HCT116 (cell line): ENCODE measurements at regions not wholly inside any gene's neighbourhood (a gene's known extent, or its start where the extent isn't known, plus 50 kb on each side); places are given as distances from the start of the nearest gene placed in this dataset.

ENCODE experiments used
- ATAC-seq: fragments of 200-7000 bp; cut with Tn5 transposase; 2 replicates; pipeline ENCODE4 v1.9.1; 2020; ENCODE audit warnings: mild to moderate bottlenecking, moderate library complexity
- BruUV-seq: library from RNA; stranded (reverse); fragments of 400-500 nt; replicated peaks from 2 replicates; lab custom pipeline; 2021; lab: Mats Ljungman, UMichigan
- CTCF ChIA-PET: fragments of 300-600 bp; sonication (Branson Sonifier 250); formaldehyde crosslinking; loops from one replicate; lab custom pipeline; 2021; ENCODE audit warnings: antibody characterized with exemption; lab: Charles Lee
- POLR2A ChIA-PET: fragments of 300-600, 350-600 bp; sonication (Branson Sonifier 250); formaldehyde crosslinking; loops from one replicate; lab custom pipeline; 2021; ENCODE audit warnings: antibody characterized with exemption; lab: Charles Lee
- RAD21 ChIA-PET, 2 experiments: fragments of 300-600 bp; sonication (Branson Sonifier 250); formaldehyde crosslinking; loops; one replicate each; lab custom pipeline; 2023; ENCODE audit warnings: low total read pairs in 2 of 2; ENCODE audit not compliant: uncharacterized antibody in 2 of 2, unreplicated experiment in 2 of 2, low non-redundant PET in 1 of 2; lab: Charles Lee
- DNase-seq: peaks from one replicate; pipeline ENCODE4 v3.0.0-alpha.2; 2010; ENCODE audit warnings: low read depth, low spot score
- H2AFZ ChIP-seq: fragments of 200-600 bp; shearing (Covaris generic), sonication (generic); 2 replicates; pipeline ENCODE4 v1.6.1; 2017; ENCODE audit warnings: low read depth, mixed run types, mixed read lengths, antibody characterized with exemption, low read length; ENCODE audit not compliant: poor library complexity, severe bottlenecking
- H3K27ac ChIP-seq: 2 replicates; pipeline ENCODE4 v1.5.1; 2012; ENCODE audit warnings: low read depth, low read length
- H3K27me3 ChIP-seq: fragments of 200-600 bp; sonication (generic); 2 replicates; pipeline ENCODE4 v1.6.1; 2016; ENCODE audit warnings: mixed run types, low read length, mixed read lengths; ENCODE audit not compliant: insufficient read depth
- H3K36me3 ChIP-seq, 2 experiments: fragments of 200-500 bp in 1 of 2; fragments of 200-600 bp in 1 of 2; sonication (Bioruptor generic) in 1 of 2; sonication (generic) in 1 of 2; 2 replicates each; pipeline versions ENCODE4 v1.5.1 to v1.6.1; 2014 to 2016; ENCODE audit warnings: low read length in 2 of 2, inconsistent platforms in 1 of 2, mixed read lengths in 1 of 2, mixed run types in 1 of 2; ENCODE audit not compliant: insufficient read depth in 2 of 2, control insufficient read depth in 1 of 2
- H3K4me1 ChIP-seq, 2 experiments: fragments of 200-600 bp in 1 of 2; sonication (generic) in 1 of 2; 2 replicates each; pipeline versions ENCODE4 v1.5.1 to v1.6.1; 2012 to 2017; ENCODE audit warnings: low read length in 2 of 2, inconsistent platforms in 1 of 2, mild to moderate bottlenecking in 1 of 2, mixed read lengths in 1 of 2, mixed run types in 1 of 2, moderate library complexity in 1 of 2; ENCODE audit not compliant: insufficient read depth in 2 of 2, control insufficient read depth in 1 of 2
- H3K4me2 ChIP-seq: fragments of 200-600 bp; sonication (generic); 2 replicates; pipeline ENCODE4 v1.6.1; 2017; ENCODE audit warnings: mixed run types, low read length, mixed read lengths
- H3K4me3 ChIP-seq, 2 experiments: fragments of 200-600 bp in 1 of 2; sonication (generic) in 1 of 2; replicated peaks in 1 of 2; 2 replicates each; pipeline ENCODE4 v1.5.1; 2011 to 2016; ENCODE audit warnings: low read length in 2 of 2, control low read depth in 1 of 2, low read depth in 1 of 2, mild to moderate bottlenecking in 1 of 2, mixed read lengths in 1 of 2, mixed run types in 1 of 2
- H3K79me2 ChIP-seq: fragments of 200-600 bp; sonication (generic); 2 replicates; pipeline ENCODE4 v1.6.1; 2017; ENCODE audit warnings: mild to moderate bottlenecking, mixed run types, low read length, moderate library complexity, mixed read lengths; ENCODE audit not compliant: insufficient read depth
- H3K9ac ChIP-seq: fragments of 200-600 bp; sonication (generic); 2 replicates; pipeline ENCODE4 v1.6.1; 2016; ENCODE audit warnings: low read length, mixed read lengths
- H3K9me2 ChIP-seq: fragments of 200-600 bp; sonication (generic), shearing (Covaris generic); 2 replicates; pipeline ENCODE4 v1.6.1; 2017; ENCODE audit warnings: mixed run types, mild to moderate bottlenecking, moderate library complexity; ENCODE audit not compliant: insufficient read depth
- H3K9me3 ChIP-seq, 2 experiments: fragments of 200-500 bp in 1 of 2; fragments of 200-600 bp in 1 of 2; sonication (Bioruptor generic) in 1 of 2; sonication (generic) in 1 of 2; 2 replicates each; pipeline ENCODE4 v1.6.1; 2014 to 2017; ENCODE audit warnings: low read length in 2 of 2, mixed read lengths in 2 of 2, inconsistent platforms in 1 of 2, low read depth in 1 of 2, mild to moderate bottlenecking in 1 of 2, mixed run types in 1 of 2, moderate library complexity in 1 of 2; ENCODE audit not compliant: control insufficient read depth in 1 of 2, insufficient read depth in 1 of 2
- H4K20me1 ChIP-seq: fragments of 200-600 bp; sonication (generic), shearing (Covaris generic); 2 replicates; pipeline ENCODE4 v1.6.1; 2017; ENCODE audit warnings: mixed run types, mild to moderate bottlenecking, moderate library complexity; ENCODE audit not compliant: insufficient read depth
- ATF3 ChIP-seq: IDR thresholded peaks from 2 replicates; pipeline ENCODE4 v1.6.1; 2012
- CBX3 ChIP-seq: IDR thresholded peaks from 2 replicates; pipeline ENCODE4 v1.6.1; 2012; ENCODE audit warnings: low read depth
- CEBPB ChIP-seq: IDR thresholded peaks from 2 replicates; pipeline ENCODE4 v1.6.1; 2012; ENCODE audit warnings: low read depth
- CTCF ChIP-seq, 3 experiments: fragments of 200-600 bp in 1 of 3; sonication (generic) in 1 of 3; IDR thresholded peaks in 2 of 3; conservative IDR thresholded peaks in 1 of 3; 2 replicates each; pipeline ENCODE4 v1.5.1; 2012 to 2017; ENCODE audit warnings: low read depth in 2 of 3, low read length in 2 of 3, antibody characterized with exemption in 1 of 3, borderline replicate concordance in 1 of 3, control low read depth in 1 of 3, mild to moderate bottlenecking in 1 of 3, mixed read lengths in 1 of 3, mixed run types in 1 of 3, moderate library complexity in 1 of 3; ENCODE audit not compliant: insufficient read depth in 1 of 3
- EZH2 ChIP-seq: fragments of 200-600 bp; sonication (generic); IDR thresholded peaks from 2 replicates; pipeline ENCODE4 v1.6.1; 2017; ENCODE audit warnings: antibody characterized with exemption, mixed run types
- EZH2phosphoT487 ChIP-seq: fragments of 200-600 bp; IDR thresholded peaks from 2 replicates; pipeline ENCODE4 v1.6.1; 2018; ENCODE audit warnings: antibody characterized with exemption, borderline replicate concordance
- POLR2A ChIP-seq: IDR thresholded peaks from 2 replicates; pipeline ENCODE4 v1.7.0; 2011; ENCODE audit warnings: borderline replicate concordance; ENCODE audit not compliant: insufficient read depth, insufficient read length; ENCODE audit errors: extremely low read depth
- REST ChIP-seq: IDR thresholded peaks from 2 replicates; pipeline ENCODE4 v1.6.1; 2012; ENCODE audit warnings: low read depth
- SIN3A ChIP-seq: IDR thresholded peaks from 2 replicates; pipeline ENCODE4 v1.6.1; 2012; ENCODE audit warnings: low read depth
- SRF ChIP-seq: IDR thresholded peaks from 2 replicates; pipeline ENCODE4 v1.6.1; 2012; ENCODE audit warnings: low read depth
- TCF7L2 ChIP-seq: IDR thresholded peaks from 2 replicates; pipeline ENCODE4 v1.7.0; 2011; ENCODE audit warnings: borderline replicate concordance, inconsistent platforms; ENCODE audit not compliant: insufficient read depth, insufficient read length; ENCODE audit errors: extremely low read depth
- YY1 ChIP-seq: IDR thresholded peaks from 2 replicates; pipeline ENCODE4 v1.6.1; 2011; ENCODE audit warnings: low read length, low read depth, moderate library complexity, mild to moderate bottlenecking; ENCODE audit not compliant: insufficient replicate concordance; ENCODE audit errors: extremely low read depth
- ZBTB33 ChIP-seq: IDR thresholded peaks from 2 replicates; pipeline ENCODE4 v1.6.1; 2011; ENCODE audit warnings: mild to moderate bottlenecking, low read length, moderate library complexity; ENCODE audit not compliant: insufficient replicate concordance; ENCODE audit errors: extremely low read depth
- ZNF274 ChIP-seq: fragments of 200-500 bp; sonication (Bioruptor generic); IDR thresholded peaks from 2 replicates; pipeline ENCODE4 v1.6.1; 2014; ENCODE audit warnings: mild to moderate bottlenecking, low read depth, low read length, inconsistent platforms
- intact Hi-C: fragments of 100-400 bp; cut with micrococcal nuclease; formaldehyde crosslinking; loops from 2 replicates; pipeline ENCODE4 v1.10.0; 2022

GRCh38 chr20:7178004-7178403, 410.5 kb downstream of the BMP2 start (continued):
- TF ChIP-seq EZH2phosphoT487 = no peak
- TF ChIP-seq POLR2A = no peak
- TF ChIP-seq ATF3 = no peak
- TF ChIP-seq, all 23 proteins: peak for 0

- peaks cover 0 to 5% of the 10 kb centered on the region in 2 experiments; a peak in 2 of 4 replicates for H3K9me3 ChIP-seq
- ChIA-PET CTCF (no interaction called here), POLR2A (no interaction called here), RAD21 (no interaction called here)
- BruUV-seq = no TSS peak
- no peak overlapping the region for H3K9ac ChIP-seq
- no peaks in the 10 kb centered on the region for H3K79me2 ChIP-seq
- H3K4me1 ChIP-seq = no peaks in the 10 kb centered on the region
- no peak for ATAC-seq
- H3K4me2 ChIP-seq = no peak overlapping the region
- H3K4me3 ChIP-seq = no peak overlapping the region
- DNase-seq = no peak
- H3K27ac ChIP-seq = no peak overlapping the region
- H4K20me1 ChIP-seq = no peaks in the 10 kb centered on the region
- H3K27me3 ChIP-seq = no peaks in the 10 kb centered on the region
- H3K9me2 ChIP-seq = no peaks in the 10 kb centered on the region
- intact Hi-C loops = no loop called here
- H2AFZ ChIP-seq = no peak overlapping the region
- no peaks in the 10 kb centered on the region for H3K36me3 ChIP-seq
- TF ChIP-seq EZH2phosphoT487 (no peak), ZBTB33 (no peak), YY1 (no peak), SIN3A (no peak), REST (no peak), ATF3 (no peak), SRF (no peak), EZH2 (no peak), CBX3 (no peak), CTCF (IDR thresholded peaks at IDR 0.05 in 2 of 3, conservative IDR thresholded peaks at IDR 0.05 in 1 of 3; ENCODE audit: borderline replicate concordance in 1 of 3, insufficient read depth in 1 of 3, low read depth in 2 of 3, low read length in 2 of 3) (no peak), TCF7L2 (no peak), ZNF274 (no peak), CEBPB (no peak), POLR2A (no peak)
Observed at GRCh38 chr20:7180256-7181045, 413.0 kb downstream of the BMP2 start.
